Left ventricle myocardium inferior (tissue), 1 donor: ENCODE measurements at regions not wholly inside any gene's neighbourhood (a gene's known extent, or its start where the extent isn't known, plus 50 kb on each side); places are given as distances from the start of the nearest gene placed in this dataset.

Experiments used
- DNase-seq: peaks from one replicate; pipeline ENCODE4 v3.0.0-alpha.2; 2020
- H3K27ac ChIP-seq: fragments of 200-600 bp; replicated peaks from 2 replicates; pipeline ENCODE4 v1.8.0; 2021
- H3K27me3 ChIP-seq: fragments of 200-600 bp; 2 replicates; pipeline ENCODE4 v1.8.0; 2021; ENCODE audit warnings: low read depth
- H3K36me3 ChIP-seq: fragments of 200-600 bp; 2 replicates; pipeline ENCODE4 v1.8.0; 2021
- H3K4me1 ChIP-seq: fragments of 200-600 bp; 2 replicates; pipeline ENCODE4 v1.8.0; 2021
- H3K4me3 ChIP-seq: fragments of 200-600 bp; 2 replicates; pipeline ENCODE4 v1.8.0; 2021; ENCODE audit warnings: mild to moderate bottlenecking, moderate library complexity
- H3K9me3 ChIP-seq: fragments of 200-600 bp; replicated peaks from 2 replicates; pipeline ENCODE4 v1.8.0; 2021
- CTCF ChIP-seq: fragments of 200-600 bp; IDR thresholded peaks from 2 replicates; pipeline ENCODE4 v1.8.0; 2021; ENCODE audit warnings: antibody characterized with exemption, mild to moderate bottlenecking, borderline replicate concordance
- intact Hi-C: fragments of 100-400 bp; cut with micrococcal nuclease; formaldehyde crosslinking; loops from one replicate; pipeline ENCODE4 v1.11.0; 2022
- donor health status: DM: no; HTN: yes; CAD: no; lungs with severe emphysema.

GRCh38 chr3:68129065-68129464, 474.7 kb upstream of the SUCLG2 start:
- peaks cover 13% of the 10 kb centered on the region for H3K9me3 ChIP-seq
- no peak for TF ChIP-seq CTCF
- no peak overlapping the region for H3K4me3 ChIP-seq
- DNase-seq, result no peak
- H3K36me3 ChIP-seq, result no peaks in the 10 kb centered on the region
- intact Hi-C loops, result no loop called here
- H3K4me1 ChIP-seq, result no peaks in the 10 kb centered on the region
- no peaks in the 10 kb centered on the region for H3K27me3 ChIP-seq
- no peak overlapping the region for H3K27ac ChIP-seq

GRCh38 chr3:68123231-68123630, 468.8 kb upstream of the SUCLG2 start:
- TF ChIP-seq CTCF, result no peak
- intact Hi-C loops, result no loop called here
- Histone ChIP-seq H3K27ac (no peak overlapping the region), H3K4me3 (no peak overlapping the region), H3K36me3 (no peaks in the 10 kb centered on the region), H3K27me3 (no peaks in the 10 kb centered on the region), H3K4me1 (no peaks in the 10 kb centered on the region), H3K9me3 (no peaks in the 10 kb centered on the region)
- DNase-seq, result no peak

GRCh38 chr3:68121287-68121686, 466.9 kb upstream of the SUCLG2 start:
- Histone ChIP-seq H3K27ac (no peak overlapping the region), H3K27me3 (no peaks in the 10 kb centered on the region), H3K4me3 (no peak overlapping the region), H3K36me3 (no peaks in the 10 kb centered on the region), H3K9me3 (no peaks in the 10 kb centered on the region), H3K4me1 (no peaks in the 10 kb centered on the region)
- no peak for DNase-seq
- intact Hi-C loops, result no loop called here
- TF ChIP-seq CTCF, result no peak

- H3K4me1 ChIP-seq, result no peaks in the 10 kb centered on the region
- intact Hi-C loops, result no loop called here
Observed at GRCh38 chr3:68116580-68116979, 462.2 kb upstream of the SUCLG2 start.

GRCh38 chr3:68103811-68104210, 449.4 kb upstream of the SUCLG2 start:
- peaks cover 19% of the 10 kb centered on the region for H3K9me3 ChIP-seq
- H3K4me1 ChIP-seq, result no peaks in the 10 kb centered on the region
- TF ChIP-seq CTCF, result no peak
- H3K27ac ChIP-seq, result no peak overlapping the region
- no peaks in the 10 kb centered on the region for H3K36me3 ChIP-seq
- intact Hi-C loops, result no loop called here
- no peak for DNase-seq
- H3K27me3 ChIP-seq, result no peaks in the 10 kb centered on the region
- no peak overlapping the region for H3K4me3 ChIP-seq

More at GRCh38 chr3:68116580-68116979, 462.2 kb upstream of the SUCLG2 start:
- no peak for DNase-seq
- TF ChIP-seq CTCF, result no peak
- Histone ChIP-seq H3K9me3 (no peaks in the 10 kb centered on the region), H3K36me3 (no peaks in the 10 kb centered on the region), H3K27ac (no peak overlapping the region), H3K4me3 (no peak overlapping the region), H3K27me3 (no peaks in the 10 kb centered on the region)

GRCh38 chr3:68090571-68090970, 436.2 kb upstream of the SUCLG2 start:
- no peak overlapping the region for H3K27ac ChIP-seq
- no peaks in the 10 kb centered on the region for H3K36me3 ChIP-seq
- H3K4me3 ChIP-seq, result no peak overlapping the region
- no peaks in the 10 kb centered on the region for H3K9me3 ChIP-seq
- DNase-seq, result no peak
- intact Hi-C loops, result no loop called here
- no peaks in the 10 kb centered on the region for H3K4me1 ChIP-seq
- no peak for TF ChIP-seq CTCF
- H3K27me3 ChIP-seq, result no peaks in the 10 kb centered on the region
